ENCODE measurements at regions not wholly inside any gene's neighbourhood (a gene's known extent, or its start where the extent isn't known, plus 50 kb on each side); places are given as distances from the start of the nearest gene placed in this dataset.
"Not testable (repeated sequence)": the region's sequence is repeated elsewhere in the genome, so short reads cannot be mapped to it uniquely, and the experiment has no call there.

- peak; percentile 34 to 69 for DNase-seq
Observed at GRCh38 chr7:65251851-65252620, 121.6 kb upstream of the ZNF92 start.

GRCh38 chr7:65250697-65251395 lies 122.8 kb upstream of the ZNF92 start:
- DNase-seq = peak; percentile 36 to 62

GRCh38 chr7:65250216-65250615 lies 123.4 kb upstream of the ZNF92 start:
- DNase-seq = no peak

- no peak for DNase-seq
Observed at GRCh38 chr7:65247491-65247890, 126.2 kb upstream of the ZNF92 start.

- DNase-seq = peak; percentile 24 to 26
Observed at GRCh38 chr7:65239707-65240352, 133.8 kb upstream of the ZNF92 start.

- no peak for DNase-seq
Observed at GRCh38 chr7:65239324-65239706, 134.3 kb upstream of the ZNF92 start.

GRCh38 chr7:65238785-65239184 lies 134.9 kb upstream of the ZNF92 start:
- no peak for DNase-seq

GRCh38 chr7:65235586-65235985 lies 138.1 kb upstream of the ZNF92 start:
- DNase-seq = peak; percentile 4 to 44

- DNase-seq = no peak
Observed at GRCh38 chr7:65233409-65234034, 140.1 kb upstream of the ZNF92 start.

- no peak for DNase-seq
Observed at GRCh38 chr7:65230231-65230630, 143.4 kb upstream of the ZNF92 start.

GRCh38 chr7:65225422-65226006 lies 148.1 kb upstream of the ZNF92 start:
- DNase-seq = no peak

- DNase-seq = no peak
Observed at GRCh38 chr7:65222655-65223054, 151.0 kb upstream of the ZNF92 start.

GRCh38 chr7:65221683-65222082 lies 152.0 kb upstream of the ZNF92 start:
- DNase-seq = no peak

GRCh38 chr7:65219623-65220022 lies 154.0 kb upstream of the ZNF92 start:
- no peak for DNase-seq

GRCh38 chr7:65216469-65216868 lies 157.2 kb upstream of the ZNF92 start:
- DNase-seq = peak; percentile 26 to 35

GRCh38 chr7:65213260-65213659 lies 160.4 kb upstream of the ZNF92 start:
- DNase-seq = not testable (repeated sequence)

- DNase-seq = not testable (repeated sequence)
Observed at GRCh38 chr7:65199221-65199620, 174.4 kb upstream of the ZNF92 start.

- DNase-seq = not testable (repeated sequence)
Observed at GRCh38 chr7:65193334-65194058, 180.2 kb upstream of the ZNF92 start.

GRCh38 chr7:65177041-65177440 lies 170.6 kb upstream of the ERV3-1 start:
- DNase-seq = not testable (repeated sequence)

- not testable (repeated sequence) for DNase-seq
Observed at GRCh38 chr7:65150105-65150504, 143.6 kb upstream of the ERV3-1 start.

- DNase-seq = not testable (repeated sequence)
Observed at GRCh38 chr7:65146118-65146914, 139.8 kb upstream of the ERV3-1 start.

Measured in NCI-H524 (cell line).